Tongue (tissue), 2 donors: ENCODE measurements at regions not wholly inside any gene's neighbourhood (a gene's known extent, or its start where the extent isn't known, plus 50 kb on each side); places are given as distances from the start of the nearest gene placed in this dataset. TPM values are rescaled to one million over a fixed set of nuclear protein-coding genes. Genes with fewer than 3 reads are reported as not detected.
"Not testable (repeated sequence)": the region's sequence is repeated elsewhere in the genome, so short reads cannot be mapped to it uniquely, and the experiment has no call there.

Source experiments
- DNase-seq: peaks from one replicate; pipeline ENCODE4 v3.0.0-alpha.2; 2015
- small RNA-seq: library from RNA; depleted of rRNA; stranded (forward); fragments of <200 nt; gene quantifications from one replicate; pipeline ENCODE3, GENCODE V24; 2014; ENCODE audit warnings: low replicate concordance

DNA sequence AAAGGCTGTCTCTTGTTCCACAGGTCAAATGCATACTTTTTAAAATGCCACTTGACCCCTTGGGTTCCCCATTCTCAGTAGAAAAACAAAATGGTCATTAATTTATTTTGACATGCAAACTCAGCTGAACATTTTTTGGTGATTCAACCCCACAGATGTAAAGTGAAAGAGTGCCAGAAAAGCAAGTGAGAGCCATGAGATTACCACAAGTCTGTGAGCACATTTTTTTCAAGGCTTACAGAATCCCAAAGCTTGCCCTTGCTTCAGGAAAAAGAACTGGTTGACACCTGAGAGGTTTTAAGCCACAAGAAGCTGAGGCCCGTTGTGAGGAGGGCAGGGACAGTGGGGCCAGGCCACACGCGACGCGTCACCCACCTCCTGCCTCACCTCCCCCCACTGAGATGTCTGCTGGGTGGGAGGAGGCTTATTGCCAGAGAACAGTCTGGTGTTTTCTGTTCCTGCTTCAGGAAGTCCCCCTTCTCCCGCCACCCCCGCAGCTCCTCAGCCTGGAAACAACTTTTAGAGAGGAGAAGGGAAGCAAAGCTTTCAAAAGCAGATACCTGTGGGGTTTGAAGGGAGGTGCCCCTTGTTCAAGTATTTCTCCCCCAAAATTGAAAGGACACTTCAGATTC lies 70.4 kb upstream of the CYP1B1 start:
- DNase-seq, result peak; percentile 47

DNA sequence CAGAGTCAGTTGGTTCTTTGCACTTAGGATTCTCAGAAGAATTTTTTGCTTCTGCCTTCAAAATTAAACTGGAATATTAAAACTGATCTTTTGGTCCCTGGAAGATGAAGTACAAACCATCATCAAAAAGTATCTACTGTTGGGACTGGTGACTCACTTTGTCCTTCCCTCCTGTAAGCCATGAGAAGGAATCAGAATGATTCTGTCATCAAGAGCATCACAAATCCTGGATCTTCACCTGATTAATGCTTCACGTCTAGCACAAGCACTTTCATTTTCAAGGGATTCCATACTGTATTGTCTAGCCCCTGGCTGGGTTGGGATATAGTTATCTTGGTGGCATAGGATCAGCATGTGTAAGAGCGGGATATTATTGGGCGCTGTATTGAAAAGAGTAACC lies 69.3 kb upstream of the CYP1B1 start:
- no peak for DNase-seq

DNA sequence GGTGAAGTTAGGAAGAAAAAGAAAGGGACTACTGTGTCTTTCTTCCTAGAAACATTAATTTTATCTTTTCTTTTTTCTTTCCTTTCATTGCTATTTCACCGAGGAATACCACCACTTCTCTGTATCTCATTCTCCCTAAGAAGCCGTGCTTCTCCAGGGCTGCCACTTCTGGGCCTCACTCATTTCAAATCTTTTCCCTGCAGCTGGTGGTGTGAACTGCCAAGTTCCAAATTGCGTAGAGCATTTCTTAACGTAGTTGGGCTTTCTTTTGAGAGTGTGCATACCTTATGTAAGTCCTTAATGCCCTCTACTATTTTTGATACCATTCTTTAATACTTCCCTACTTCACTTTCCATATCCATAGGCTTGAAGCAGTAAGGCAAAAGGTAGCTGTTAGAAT lies 66.7 kb upstream of the CYP1B1 start:
- DNase-seq, result no peak

DNA sequence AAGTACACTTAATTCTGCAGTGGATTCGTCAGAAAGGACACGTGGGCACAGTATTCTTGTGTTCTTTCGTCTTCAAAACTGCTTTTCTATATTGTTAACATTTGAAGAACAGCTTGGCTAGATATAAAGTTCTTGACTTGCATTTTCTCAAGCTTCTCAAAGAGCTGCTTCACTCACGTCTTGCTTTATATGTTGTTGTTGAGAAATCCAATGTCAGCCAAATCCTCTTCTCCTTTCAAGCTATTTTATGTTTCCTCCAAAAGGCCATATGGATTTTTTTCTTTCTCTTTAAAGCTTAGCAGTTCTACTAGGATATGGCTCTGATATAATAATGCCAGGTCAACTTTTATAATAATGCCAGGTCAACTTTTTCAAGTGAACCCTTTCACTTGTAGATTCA lies 65.5 kb upstream of the CYP1B1 start:
- DNase-seq, result no peak

DNA sequence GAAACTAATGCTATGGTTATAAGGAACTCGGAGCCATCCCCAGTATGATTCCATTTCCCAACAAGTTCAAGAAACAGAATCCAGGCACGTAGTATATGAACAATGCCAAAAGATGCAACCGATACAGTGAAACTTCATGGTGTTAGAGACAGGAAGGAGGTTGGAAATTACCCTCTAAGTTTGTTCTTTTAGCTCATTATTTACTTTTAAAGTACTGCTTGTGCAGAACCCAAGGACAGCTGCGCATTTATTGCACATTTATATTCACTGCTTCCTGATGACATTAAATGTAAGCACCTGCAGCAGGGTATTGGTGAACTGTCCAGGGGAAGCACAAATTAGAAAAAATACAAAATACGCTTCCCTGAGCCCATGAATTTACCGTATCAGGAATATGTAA lies 63.0 kb upstream of the CYP1B1 start:
- DNase-seq, result no peak

DNA sequence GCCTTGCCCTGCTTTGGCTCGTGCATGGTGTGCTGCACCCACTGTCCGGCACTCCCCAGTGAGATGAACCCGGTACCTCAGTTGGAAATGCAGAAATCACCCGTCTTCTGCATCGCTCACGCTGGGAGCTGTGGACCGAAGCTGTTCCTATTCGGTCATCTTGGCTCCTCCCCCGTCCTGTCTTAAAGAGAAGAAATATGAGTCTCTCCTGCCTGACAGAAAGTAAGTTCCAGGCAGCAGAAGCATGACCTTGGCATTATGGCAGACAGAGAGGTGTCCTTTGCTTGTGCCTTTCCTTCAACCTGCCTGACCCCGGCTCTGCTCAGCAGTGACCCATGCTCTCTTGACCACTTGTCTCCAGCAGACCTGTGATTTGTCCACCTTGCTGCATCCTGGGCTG lies 62.5 kb upstream of the CYP1B1 start:
- DNase-seq, result no peak

DNA sequence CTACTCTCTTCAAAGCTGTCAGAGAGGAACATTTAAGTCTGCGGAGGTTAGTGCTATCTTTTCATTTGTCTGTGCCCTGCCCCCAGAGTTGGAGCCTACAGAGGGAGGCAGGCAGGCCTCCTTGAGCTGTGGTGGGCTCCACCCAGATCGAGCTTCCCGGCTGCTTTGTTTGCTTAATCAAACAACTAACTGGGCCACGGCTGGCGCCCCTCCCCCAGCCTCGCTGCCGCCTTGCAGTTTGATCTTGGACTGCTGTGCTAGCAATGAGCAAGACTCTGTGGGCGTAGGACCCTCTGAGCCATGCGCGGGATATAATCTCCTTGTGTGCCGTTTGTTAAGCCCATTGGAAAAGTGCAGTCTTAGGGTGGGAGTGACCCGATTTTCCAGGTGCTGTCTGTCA lies 62.0 kb upstream of the CYP1B1 start:
- not testable (repeated sequence) for DNase-seq

DNA sequence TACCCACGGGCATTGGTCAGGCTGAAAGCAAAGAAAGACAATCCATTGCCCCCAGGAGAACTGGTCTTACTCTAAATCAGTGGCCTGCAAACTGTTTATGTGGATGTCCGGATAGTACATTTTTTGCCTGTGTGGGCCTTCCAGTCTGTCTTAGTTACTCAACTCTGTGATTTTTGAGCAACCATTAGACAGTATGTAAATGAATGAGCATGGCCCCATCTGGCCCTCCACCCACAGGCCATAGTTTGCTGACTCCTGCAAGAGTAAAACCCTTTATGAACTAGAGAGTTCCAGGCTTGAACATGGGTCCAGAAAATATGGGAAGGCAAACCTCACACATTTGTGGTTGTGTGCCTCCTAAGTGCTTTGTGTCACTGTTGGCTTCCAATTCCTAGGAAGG lies 55.7 kb upstream of the CYP1B1 start:
- DNase-seq, result no peak

DNA sequence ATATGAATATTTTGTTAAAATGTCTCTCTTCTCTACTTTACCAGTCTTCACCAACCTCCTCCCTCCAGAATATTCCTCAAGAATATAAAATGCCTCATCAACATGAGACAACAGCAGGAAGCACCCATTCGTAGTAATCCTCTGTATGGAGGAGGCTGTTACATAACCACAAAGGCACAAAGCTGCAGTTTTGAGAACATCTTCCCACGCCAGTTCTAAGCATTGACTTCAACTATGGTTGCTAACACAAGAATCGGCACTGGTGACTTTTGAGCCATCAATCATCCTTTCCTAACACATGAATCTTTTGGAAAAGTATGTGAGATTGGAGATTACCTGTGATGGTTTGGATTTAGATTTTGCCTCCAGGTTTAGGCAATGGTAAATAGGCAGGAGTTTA lies 54.9 kb upstream of the CYP1B1 start:
- DNase-seq, result no peak

DNA sequence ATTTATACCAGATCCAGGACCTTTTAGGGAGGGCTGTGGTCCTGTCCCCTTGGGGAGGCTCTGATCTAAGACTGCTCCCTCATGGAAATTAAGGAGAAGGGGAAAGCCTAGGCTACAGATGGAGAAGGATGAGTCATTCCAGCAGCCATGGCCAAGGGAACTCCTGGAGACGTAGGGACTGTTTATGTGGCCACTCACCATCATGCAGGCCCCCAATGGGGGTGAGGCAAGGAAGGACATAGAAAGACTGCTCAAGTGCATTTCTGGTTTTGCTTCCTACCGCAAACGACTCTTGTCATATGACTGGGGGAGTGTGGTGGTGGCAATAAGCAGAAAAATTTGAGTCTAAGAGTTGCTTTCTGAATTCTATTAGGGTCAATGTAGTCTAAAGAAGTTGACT lies 54.0 kb upstream of the CYP1B1 start:
- DNase-seq, result no peak

DNA sequence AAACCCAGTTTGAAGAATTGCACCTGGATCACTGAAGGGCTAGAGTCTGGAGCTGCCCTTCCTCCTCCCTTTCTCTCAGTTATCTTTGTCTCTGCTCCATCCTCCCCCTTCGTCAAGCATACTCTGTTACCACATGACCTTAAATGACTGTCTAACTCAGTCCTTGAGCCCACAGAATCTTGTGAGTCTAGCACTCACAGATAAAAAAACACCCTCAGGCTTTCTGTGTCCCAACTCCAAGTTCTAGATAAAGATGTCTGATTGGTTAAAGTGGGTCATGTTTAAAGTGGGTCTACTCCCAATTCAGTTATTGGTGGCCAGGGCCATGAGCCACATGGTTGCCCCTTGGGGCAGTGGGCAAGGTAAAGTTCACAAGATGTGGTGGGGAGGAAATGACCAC lies 53.5 kb upstream of the CYP1B1 start:
- no peak for DNase-seq

DNA sequence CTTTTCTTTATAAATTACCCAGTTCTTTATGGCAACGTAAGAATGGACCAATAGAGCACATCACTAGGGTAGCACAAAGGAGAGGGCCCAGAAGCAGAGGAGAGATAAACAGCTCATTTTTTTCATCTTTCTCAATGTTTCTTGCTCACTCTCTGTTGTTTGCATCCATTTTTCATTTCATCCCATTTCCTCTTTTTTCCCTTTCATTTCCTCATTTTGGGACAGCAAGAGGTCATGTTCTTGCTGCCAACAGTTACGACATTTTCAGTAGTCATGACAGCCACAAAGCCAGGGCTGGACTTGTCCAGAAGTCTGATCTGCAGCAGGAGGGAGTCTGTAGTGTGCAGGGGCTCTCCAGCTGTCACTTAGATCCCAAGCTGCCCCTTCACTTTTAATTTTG lies 52.7 kb upstream of the CYP1B1 start:
- peak; percentile 18 for DNase-seq

DNA sequence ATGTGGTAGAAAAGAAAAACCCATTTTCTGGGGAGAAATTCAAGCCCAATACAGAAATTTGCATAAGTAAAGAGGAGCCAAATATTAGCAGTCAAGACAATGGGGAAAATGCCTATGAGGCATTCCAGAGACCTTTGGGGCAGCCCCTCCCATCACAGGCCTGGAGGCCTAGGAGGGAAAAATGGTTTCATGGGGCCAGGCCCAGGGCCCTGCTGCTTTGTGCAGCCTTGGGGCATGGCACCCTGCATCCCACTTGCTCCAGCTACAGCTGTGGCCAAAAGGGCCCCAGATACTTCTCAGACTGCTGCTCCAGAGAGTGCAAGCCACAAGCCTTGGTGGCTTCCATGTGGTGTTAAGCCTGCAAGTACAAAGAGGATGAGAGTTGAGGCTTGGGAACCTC lies 51.3 kb upstream of the CYP1B1 start:
- no peak for DNase-seq

DNA sequence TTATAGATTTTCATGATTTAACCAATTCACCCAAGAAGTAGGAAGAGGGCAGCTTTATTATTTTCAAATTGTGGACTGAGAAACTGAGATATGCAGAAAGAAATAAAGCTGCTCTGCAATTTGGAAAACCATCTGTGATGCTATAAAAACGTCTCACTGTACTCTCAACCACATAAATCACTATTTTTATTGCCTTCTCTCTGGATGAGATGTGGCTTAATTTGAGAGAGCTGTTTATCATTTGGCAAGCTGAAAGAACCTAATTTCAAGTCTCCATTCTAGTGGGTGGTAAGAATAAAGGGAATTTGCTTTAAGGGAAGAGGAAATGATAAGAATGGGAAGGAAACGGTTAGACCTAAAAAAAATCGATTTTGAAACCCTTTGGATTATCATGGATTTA lies 49.9 kb upstream of the CYP1B1 start:
- DNase-seq, result no peak

Small RNA genes lying in the stretch of these regions (small RNA-seq; reads per million reads assigned to genes)
- gene AC009229.3, result not detected
- not detected for gene RNU6-951P
